SKM-1 (cell line): ENCODE measurements at regions not wholly inside any gene's neighbourhood (a gene's known extent, or its start where the extent isn't known, plus 50 kb on each side); places are given as distances from the start of the nearest gene placed in this dataset.
A peak's percentile ranks its signal among the peaks of the same experiment; 100 is the strongest.

ENCODE experiments used
- DNase-seq: peaks from one replicate; lab custom pipeline; 2025; ENCODE audit not compliant: unreplicated experiment; lab: John Stamatoyannopoulos, UW

DNA sequence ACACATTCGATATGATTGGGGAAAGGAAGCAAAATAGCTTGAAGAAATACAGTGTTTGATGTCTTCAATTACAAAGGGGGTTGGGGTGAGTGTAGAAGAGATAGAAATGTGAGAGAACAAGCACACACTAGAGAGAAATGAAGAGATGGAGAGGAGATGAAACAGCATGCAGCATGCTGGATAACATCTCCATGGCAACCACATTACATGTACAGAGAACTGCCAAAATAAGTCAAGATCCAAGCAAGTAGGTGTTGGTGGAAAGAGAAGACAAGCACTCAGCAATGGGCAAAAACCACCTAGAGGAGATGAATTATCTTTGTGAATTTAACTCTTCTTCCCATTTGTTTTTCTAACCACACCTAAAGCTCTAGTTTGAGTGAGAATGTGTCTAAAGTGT is 289.8 kb downstream of the GRIN2B start:
- no peak for DNase-seq

DNA sequence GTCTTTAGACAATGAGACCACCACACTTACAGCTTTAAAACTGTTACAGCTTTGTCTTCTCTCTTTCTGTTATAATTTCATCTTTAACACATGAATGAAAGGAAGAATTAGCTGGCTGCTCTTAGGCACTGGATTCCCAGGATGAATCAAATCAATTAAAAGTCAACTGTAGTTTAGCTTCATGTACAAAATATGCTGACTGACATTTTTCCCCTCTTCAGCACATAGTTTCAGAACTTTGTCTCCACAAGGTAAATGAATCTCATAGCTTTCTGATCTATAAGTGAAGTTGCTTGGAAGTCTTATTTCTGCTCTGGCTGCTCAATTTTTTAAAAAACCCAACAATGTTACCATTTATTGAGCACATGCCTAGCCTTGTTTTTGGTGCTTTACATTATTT is 293.8 kb downstream of the GRIN2B start:
- no peak for DNase-seq

DNA sequence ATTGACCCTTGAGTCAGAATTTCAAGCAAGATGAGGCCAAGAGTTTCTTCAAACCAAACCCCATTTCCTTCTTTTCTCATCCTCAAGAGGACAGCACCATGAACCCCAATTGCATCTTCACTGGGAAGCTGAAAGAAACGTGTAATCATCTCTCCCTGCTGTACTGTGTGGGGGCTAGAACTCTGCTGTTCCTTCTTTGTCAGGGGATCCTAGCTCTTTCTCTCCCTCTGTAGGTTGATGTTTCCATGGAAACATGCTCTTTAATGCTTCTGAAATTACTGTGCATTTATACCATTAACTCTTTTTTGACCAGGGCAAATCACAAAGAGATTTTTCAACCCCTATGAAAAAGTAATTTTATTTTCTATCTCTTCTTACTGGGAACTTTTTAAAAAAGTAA is 295.1 kb downstream of the GRIN2B start:
- DNase-seq, result no peak

DNA sequence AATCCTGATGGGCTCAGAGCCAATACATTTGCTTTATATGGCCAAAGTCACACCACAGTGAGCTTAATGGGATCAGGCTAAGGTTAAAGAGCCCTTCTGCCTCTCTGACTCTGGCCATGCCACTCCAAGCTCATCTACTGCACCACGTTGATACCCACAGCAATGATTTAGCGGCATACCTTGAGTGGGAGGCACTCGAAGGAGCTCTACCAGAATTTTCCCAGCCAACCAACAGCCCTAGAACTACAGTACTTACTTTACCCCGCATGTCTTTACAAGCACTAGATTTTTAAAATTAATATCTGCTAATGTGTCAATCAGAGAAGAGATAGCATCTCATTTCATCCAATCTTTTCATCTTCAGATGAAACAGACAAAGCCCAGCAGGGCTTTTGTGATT is 300.5 kb downstream of the GRIN2B start:
- no peak for DNase-seq

DNA sequence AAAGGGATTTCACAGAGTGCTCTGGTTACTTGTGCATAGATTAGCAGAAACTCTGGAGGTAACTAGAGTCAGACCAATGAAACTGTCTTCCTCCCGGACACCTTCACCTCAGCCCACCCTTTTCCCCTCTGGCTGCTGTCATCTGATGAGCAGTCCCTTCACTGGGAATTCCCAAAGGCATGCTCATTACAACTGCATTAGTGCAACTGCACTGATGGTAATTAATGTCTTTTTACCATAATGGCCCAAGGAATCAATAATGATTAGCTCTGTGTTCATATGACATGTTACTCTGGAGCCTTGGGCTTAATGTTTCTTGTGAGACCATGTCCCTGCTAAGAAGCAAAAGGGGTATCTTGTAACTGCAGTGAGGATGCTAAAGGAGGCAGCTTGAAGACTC is 304.5 kb downstream of the GRIN2B start:
- no peak for DNase-seq

DNA sequence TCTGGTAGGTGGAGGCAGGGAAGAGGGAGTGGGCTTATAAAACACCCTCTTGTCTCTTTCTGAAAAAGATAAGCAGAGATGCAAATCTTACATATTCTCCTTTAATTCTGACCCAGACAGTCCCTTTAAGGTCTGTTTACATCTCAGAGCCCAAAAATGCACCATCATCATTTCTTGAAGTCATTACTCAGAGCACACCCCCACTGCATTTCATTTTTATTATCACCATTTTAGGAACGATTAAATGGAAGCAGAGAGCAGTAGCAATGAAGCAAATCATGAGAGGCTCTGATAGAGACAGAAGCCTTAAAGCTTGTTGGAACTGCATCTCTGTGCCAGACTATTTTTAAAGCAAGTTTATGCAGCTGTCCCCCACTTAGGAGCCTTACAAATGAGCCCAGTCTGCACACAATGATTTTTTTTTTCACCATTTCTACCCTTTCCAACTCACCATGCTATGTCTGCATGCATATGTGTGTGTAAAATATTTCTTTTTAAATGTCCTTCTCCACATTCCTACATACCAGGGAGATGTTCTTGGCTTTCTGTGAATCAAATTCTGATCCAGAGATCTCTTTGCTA is 311.0 kb downstream of the GRIN2B start:
- DNase-seq, result no peak

DNA sequence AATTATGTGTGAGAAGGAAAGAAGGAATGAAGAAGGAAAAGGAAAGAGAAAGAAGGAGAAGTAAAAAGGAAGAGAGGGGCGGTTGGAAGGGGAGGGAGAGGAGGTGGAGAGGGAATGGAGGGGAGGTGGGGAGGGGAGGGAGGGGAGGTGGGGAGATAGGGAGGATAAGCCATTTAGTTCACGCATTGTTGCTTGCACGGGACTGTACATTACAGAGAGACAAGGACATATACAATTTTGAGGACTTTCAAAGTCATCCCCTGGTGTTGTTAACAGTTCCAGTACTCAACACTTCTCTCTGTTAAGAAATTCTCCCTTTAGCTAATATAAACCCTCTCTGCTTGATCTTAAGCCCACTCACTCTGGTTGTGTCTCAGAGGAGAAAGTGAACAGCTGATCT is 312.5 kb downstream of the GRIN2B start:
- no peak for DNase-seq

DNA sequence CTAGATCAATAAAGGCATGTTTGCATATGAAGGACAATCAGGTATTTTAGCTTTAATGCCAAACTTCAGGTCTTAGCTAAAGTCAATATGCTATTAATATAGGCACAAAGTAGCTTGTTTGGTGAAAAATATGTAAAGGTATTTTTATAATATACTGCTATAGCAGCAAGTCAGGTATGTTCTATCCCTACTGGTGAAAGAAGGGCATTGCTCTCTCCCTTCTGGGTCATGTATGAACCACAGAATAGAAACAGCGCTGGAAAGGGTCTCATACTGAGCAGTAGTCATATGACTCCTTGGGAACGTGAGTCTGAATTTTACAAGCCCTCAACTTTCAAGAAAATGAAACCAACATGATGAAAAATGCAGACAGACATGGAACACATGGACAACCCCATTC is 314.6 kb downstream of the GRIN2B start:
- DNase-seq, result no peak

DNA sequence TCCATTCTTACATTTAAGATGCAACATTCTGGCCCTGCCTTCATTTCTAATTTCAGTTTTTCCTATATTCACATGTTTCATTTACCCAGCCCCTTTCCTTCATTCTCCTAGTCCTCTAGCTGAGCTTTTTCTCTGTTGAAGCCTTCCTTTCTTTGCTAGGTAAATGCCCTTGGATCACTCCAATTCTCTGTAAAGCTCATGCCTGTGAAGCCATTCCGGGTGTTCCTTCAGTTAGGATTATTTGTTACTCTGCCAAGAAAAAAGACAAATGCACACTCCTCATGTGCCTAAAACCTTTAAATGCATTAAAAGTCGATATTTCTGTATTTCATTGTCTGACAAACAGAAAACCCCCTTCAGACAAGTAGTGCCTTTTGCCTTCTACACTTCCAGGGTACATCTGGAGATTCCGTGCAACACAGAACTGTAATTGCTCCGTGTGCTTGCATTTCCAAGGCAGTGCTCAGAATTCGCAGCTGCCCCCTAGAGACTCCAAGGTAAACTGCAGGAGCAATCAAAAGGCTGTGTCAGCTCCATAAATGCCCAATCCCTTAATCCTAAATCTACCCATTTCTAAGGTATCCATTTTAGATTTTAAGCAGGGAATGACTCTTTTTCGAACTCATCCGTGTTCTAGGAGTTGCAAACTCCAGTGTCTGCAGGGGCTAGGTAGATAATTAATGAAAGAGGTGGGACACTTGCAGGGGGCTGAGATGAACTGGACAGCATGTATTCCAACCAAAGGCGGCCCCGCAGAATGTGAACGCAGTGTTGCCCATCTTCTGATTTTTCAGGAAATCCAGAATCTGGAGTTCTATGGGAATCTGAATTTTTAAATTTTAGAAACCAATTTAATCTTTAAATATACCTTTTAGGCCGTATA is 320.2 kb downstream of the GRIN2B start:
- peak; percentile 3 for DNase-seq

DNA sequence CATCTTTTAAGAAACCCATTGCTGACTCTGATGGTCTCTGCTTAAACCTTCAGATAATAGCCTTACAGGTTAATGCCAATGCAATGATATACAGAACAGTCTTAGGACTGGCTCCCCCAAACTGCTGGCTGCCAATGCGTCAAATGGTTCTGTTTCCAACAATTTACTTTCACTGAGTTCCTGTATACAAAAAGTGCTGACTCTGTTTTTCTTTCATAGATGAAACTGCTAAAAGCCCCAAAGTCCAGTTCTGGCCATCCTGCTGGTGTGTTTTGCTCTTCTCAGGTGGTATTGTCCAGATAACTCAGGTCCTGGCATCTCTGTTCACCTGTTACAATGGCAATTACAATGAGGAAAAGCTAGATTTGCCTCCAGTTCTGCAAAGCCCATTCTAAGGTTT is 326.9 kb downstream of the GRIN2B start:
- DNase-seq, result no peak

DNA sequence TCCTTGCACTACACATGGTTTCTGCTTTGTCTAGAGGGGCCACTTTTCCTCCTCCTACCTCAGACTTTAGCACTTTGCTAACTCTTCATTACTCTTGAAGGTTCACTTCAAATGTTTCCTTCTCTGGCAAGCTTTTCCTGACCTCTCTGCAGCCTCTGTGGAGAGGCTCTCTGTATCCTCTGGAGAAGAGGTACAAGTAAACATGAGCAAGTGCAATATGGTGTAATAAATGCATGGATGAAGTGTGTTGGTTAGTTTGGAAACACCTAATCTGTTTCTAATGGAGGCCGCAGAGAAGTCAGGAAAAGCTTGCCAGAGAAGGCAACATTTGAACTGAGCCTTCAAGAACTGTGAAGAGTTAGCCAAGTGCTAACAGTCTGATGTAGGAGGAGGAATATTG is 329.3 kb downstream of the GRIN2B start:
- DNase-seq, result no peak

DNA sequence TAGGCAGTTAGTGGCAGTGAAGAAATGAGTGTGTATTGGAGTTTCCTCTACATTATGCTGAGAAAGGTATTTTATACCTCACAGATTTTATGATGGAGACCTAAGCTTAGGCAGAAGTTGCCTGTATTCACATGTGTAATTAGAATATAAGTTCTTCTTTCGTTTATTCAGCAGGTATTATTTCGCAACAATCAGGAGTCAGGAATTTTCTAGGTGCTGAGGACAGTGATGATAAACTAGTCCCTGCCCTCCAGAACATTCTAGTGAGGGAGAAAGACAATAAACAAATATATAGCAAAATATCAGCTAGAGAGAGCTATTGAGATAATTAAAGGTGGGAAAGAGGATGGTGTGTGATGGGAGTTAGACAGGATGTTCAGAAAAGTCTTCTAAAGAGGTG is 345.7 kb downstream of the GRIN2B start:
- no peak for DNase-seq

DNA sequence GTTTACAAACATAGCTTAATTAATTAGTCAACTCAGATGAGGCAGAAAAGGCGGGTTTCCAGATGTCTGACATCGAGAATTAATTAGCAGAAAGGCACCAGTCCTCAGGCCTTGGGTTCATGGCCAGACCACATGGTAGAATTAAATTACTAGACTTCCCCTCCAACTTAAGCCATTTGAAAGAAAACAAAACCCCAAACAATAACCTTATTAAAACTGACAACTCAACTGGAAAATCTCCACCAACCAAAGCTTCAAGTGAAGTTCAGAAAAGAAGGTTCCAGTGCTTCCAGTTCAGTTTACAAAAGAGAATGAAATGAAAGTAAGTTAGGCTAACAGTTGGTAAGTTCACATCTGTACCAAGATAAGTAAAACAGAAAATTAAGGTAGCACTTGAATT is 349.5 kb downstream of the GRIN2B start:
- DNase-seq, result no peak

DNA sequence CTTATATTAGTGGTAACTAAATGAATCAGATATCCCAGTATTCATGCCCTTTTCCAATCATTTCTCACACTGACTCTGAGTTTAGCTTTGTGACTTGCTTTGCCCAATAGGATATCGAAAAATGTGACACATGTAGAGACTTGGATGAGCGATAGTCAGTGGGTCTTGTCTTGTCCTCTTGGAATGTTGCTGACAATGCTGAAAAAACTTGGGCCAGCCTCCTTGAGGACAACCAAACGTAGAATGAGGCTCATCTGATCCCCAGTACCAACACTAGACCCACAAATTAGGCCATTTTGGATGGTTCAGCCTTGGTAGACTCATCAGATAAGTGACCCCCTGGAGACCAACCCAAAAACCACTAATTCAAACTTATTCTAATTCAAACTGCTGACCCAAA is 351.0 kb downstream of the GRIN2B start:
- no peak for DNase-seq

DNA sequence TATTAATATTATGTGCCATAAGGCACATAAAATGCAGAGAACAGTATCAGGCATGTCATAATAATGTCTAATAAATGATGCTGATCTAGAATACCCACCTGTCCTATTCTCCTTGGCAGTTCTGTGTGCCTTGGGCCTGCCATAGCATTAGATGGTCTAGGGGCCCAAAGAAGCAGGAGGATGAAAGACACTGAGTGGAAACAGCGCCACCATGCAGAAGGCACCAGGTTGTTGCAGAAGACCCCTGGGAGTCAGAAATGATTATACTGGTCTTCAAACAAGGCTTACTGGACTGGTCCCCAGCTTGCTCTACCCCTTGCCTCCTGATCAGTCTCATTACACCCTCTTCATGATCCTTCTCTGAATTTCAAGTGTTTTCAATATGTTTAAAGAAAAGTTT is 353.3 kb downstream of the GRIN2B start:
- no peak for DNase-seq

DNA sequence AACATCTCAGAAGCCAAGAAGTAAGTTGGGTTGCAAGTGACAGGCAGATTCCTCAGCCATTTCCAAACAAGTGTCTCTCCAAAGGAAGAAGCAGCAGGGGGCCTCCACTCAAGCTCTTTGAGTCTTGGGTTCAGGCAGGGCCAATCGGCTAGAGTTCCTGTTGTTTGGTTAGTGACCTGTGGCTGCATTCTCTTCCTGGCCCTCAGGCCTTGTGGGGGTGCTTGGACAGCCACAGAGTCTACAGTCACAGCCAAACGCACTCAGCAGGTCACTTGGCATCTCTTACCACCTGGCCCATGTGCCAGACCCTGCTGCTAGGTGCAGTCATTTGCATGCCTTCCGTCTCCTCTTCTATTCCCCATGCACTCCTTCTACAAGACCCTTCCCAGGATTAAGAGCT is 353.9 kb downstream of the GRIN2B start:
- no peak for DNase-seq

DNA sequence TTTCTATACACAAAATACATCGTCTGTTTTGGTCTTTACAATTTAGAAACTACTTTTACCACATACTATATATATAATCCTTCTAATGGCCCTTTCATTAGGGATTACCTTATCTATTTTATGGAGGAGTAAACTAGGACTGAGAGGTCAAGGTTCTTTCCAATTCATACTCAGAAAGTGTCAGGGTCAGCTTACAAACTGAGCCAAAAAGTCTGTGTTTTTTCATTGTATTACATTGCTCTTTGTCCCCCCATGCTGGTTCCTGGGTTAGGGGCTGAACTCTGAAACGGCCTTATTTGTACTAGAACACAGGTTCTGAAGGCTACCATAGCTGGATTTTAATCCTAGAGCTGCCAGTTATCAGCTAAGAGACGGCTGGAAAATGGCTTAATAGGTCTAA is 368.1 kb downstream of the GRIN2B start:
- no peak for DNase-seq

DNA sequence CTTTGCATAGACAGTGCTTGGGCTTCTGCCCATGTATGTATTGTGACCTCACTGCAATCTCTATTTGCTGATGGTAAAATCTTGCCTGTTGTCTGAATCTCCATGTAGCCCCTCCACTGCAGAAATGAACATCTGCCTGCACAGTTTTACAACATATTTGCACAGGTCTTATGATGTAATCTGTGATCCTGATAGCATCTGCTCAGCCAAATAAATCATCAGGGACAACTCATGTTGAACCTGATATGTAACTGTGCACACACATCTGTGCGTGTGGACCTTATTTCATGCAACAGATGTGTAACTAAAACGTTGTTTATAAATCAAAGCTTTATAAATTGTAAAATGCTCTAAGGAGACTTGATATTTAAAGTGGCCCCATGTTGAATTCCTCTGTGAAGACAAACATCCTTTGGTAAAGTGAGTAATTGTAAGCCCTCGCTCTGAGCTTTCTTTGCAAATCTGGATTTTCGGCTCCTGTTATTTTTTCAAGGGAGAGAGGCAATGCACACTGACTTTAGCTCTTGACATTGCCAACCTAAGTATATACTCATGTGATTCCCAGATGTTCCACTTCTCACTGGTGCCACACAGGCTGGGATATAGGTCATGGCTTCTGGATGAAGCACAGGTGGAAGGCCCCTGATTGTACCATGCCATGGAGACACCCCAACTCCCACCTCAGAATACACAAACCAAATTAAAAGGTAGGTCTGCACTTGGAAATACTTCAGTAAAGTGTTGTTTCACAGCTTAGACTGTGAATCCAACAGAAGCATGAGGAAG is 371.3 kb downstream of the GRIN2B start:
- no peak for DNase-seq

DNA sequence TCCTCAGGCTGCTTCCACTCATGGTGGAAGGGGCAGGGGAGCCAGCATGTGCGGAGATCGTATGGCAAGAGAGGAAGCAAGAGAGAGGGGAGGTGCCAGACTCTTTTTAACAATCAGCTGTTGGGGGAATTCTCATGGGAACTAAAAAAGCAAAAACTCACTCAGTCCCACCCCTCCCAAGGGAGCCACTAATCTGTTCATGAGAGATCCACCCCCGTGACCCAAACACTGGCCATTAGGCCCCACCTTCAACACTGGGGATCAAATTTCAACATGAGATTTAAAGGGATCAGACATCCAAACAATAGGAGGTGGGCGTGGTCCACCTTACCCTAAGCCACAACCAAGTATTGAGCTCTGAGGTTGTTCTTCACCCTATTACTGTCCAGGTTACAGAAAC is 375.1 kb downstream of the GRIN2B start:
- no peak for DNase-seq

DNA sequence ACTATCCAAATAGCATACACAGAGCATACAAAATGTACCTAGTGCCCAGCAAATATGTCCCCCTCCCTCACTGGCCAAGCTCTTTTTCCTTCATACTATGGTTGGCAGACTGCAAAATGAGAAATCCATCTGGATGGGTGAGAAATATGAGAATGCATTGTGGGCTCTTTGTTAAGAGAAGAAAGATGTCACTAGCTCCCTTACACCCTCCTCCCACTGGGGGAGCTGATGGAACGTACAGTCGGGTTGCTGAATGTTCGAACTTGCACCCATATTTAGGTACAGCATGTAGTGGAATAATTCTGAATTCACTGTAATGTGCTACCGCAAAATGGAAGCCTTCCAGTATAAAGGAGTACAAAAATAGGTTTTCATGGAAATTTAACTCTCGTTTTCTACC is 377.4 kb downstream of the GRIN2B start:
- DNase-seq, result no peak

DNA sequence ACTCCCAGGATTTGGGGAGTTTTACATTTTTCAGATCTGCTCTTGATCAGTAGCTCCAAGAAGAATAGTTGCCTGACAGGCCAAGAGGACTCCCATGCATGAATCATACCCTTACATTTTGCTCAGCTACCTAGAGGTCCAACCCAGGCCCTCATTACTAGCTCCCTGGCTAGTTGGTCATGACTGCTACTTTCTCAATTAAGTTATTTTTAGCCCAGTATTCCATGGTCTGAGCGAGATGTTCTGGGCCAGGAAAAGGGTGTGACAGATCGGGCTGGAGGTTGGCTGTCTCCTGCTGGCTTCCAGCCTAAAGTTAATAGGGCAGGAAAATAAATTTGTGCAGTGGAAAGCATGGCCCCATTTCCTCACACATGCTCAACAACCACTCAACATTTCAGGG is 379.2 kb downstream of the GRIN2B start:
- no peak for DNase-seq

DNA sequence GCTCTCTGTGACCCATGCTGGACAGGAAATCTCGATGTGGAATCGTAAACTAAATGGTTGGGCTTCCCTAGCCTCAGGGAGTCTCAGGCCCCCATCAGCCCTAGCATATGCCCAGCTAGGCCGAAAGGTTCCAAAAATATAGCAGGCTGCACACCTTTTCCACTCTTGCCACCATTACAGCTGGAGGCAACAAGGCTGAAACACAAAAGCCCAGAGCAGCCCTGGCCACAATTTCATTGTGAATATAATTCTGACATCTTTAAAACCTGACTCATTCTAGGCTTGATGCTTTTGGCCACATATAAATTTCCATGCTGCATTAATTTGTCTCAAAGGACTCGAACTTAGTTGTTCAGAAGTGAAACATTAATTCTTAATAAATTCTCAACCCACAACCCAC is 382.2 kb downstream of the GRIN2B start:
- no peak for DNase-seq
